ENCODE measurements at regions not wholly inside any gene's neighbourhood (a gene's known extent, or its start where the extent isn't known, plus 50 kb on each side); places are given as distances from the start of the nearest gene placed in this dataset.

DNA sequence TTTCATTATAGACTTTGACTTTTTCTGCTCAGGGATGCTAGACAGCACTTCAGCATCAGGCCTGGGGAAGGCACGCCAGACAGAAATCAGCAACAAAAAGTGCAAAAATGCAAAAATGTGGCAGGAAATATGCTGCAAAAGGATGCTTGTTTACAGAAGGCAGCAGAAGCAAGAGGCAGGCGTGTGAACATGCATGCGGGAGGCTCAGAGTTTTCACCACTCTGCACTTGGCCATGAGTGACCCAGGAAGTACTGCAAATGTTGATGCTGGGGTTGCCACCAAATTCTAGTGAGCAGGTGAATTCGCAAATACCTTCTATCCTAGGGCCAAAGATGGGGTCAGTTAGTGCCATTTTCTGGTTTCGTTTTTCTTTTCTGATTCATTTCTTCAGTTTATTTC lies 55.5 kb upstream of the ALKAL2 start:
- Histone ChIP-seq H3K27ac (ENCODE audit: insufficient read depth, low read length) (no peak overlapping the region), H3K9me3 (ENCODE audit: control insufficient read depth, insufficient read depth, low read depth, low read length) (no peaks in the 10 kb centered on the region), H3K4me3 (replicated peaks in 1 of 4; ENCODE audit: control extremely low read depth in 1 of 4, insufficient read depth in 1 of 4, low read depth in 3 of 4, low read length in 4 of 4) (no peak overlapping the region), H3K4me2 (ENCODE audit: extremely low read depth, insufficient read depth, low read length) (no peak overlapping the region), H4K20me1 (ENCODE audit: control insufficient read depth, extremely low read depth, insufficient read depth, low read length) (no peaks in the 10 kb centered on the region), H2AFZ (ENCODE audit: low read length) (no peak overlapping the region), H3K27me3 (ENCODE audit: control insufficient read depth, insufficient read depth, low read length) (no peaks in the 10 kb centered on the region), H3K79me2 (ENCODE audit: control insufficient read depth, insufficient read depth, low read length) (no peaks in the 10 kb centered on the region), H3K9ac (ENCODE audit: insufficient read depth, low read length) (no peak overlapping the region), H3K36me3 (ENCODE audit: control insufficient read depth, insufficient read depth, low read length) (no peaks in the 10 kb centered on the region), H3K4me1 (ENCODE audit: control insufficient read depth, extremely low read depth, insufficient read depth, low read length) (no peaks in the 10 kb centered on the region)
- TF ChIP-seq, protein P1, sequence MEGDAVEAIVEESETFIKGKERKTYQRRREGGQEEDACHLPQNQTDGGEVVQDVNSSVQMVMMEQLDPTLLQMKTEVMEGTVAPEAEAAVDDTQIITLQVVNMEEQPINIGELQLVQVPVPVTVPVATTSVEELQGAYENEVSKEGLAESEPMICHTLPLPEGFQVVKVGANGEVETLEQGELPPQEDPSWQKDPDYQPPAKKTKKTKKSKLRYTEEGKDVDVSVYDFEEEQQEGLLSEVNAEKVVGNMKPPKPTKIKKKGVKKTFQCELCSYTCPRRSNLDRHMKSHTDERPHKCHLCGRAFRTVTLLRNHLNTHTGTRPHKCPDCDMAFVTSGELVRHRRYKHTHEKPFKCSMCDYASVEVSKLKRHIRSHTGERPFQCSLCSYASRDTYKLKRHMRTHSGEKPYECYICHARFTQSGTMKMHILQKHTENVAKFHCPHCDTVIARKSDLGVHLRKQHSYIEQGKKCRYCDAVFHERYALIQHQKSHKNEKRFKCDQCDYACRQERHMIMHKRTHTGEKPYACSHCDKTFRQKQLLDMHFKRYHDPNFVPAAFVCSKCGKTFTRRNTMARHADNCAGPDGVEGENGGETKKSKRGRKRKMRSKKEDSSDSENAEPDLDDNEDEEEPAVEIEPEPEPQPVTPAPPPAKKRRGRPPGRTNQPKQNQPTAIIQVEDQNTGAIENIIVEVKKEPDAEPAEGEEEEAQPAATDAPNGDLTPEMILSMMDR (conservative IDR thresholded peaks at IDR 0.05 in 1 of 2, IDR thresholded peaks at IDR 0.05 in 1 of 2; ENCODE audit: low read depth in 1 of 2, low read length in 2 of 2): no peak
- no peak for TF ChIP-seq EZH2 (IDR thresholded peaks at IDR 0.05; ENCODE audit: low read length, missing control alignments)
- no peak for DNase-seq (ENCODE audit: low read depth in 2 of 2)

DNA sequence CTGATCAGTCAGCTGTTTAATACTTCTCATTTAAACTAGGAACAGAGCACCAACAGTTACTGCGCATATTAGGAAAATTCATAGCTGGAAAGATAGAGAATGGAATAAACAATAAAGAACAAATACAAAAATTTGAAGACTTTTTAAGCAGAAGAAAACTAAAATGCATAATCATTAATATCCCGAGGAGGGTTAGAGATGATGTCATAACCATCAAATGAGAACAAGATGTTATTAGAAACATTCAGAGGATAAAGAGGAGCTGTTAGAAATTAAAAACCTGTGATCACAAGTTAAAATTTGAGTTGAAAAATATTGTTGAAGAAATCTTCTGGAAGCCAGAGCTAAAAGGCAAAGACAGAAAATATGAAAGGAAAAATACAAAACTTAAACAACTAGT lies 54.0 kb upstream of the ALKAL2 start:
- Histone ChIP-seq H3K36me3 (ENCODE audit: control insufficient read depth, insufficient read depth, low read length) (no peaks in the 10 kb centered on the region), H3K4me3 (replicated peaks in 1 of 4; ENCODE audit: control extremely low read depth in 1 of 4, insufficient read depth in 1 of 4, low read depth in 3 of 4, low read length in 4 of 4) (no peak overlapping the region), H3K27me3 (ENCODE audit: control insufficient read depth, insufficient read depth, low read length) (no peaks in the 10 kb centered on the region), H4K20me1 (ENCODE audit: control insufficient read depth, extremely low read depth, insufficient read depth, low read length) (no peaks in the 10 kb centered on the region), H3K4me2 (ENCODE audit: extremely low read depth, insufficient read depth, low read length) (no peak overlapping the region), H3K9ac (ENCODE audit: insufficient read depth, low read length) (no peak overlapping the region), H2AFZ (ENCODE audit: low read length) (no peak overlapping the region), H3K79me2 (ENCODE audit: control insufficient read depth, insufficient read depth, low read length) (no peaks in the 10 kb centered on the region), H3K27ac (ENCODE audit: insufficient read depth, low read length) (no peak overlapping the region), H3K4me1 (ENCODE audit: control insufficient read depth, extremely low read depth, insufficient read depth, low read length) (no peaks in the 10 kb centered on the region), H3K9me3 (ENCODE audit: control insufficient read depth, insufficient read depth, low read depth, low read length) (no peaks in the 10 kb centered on the region)
- DNase-seq (ENCODE audit: low read depth in 2 of 2): no peak
- TF ChIP-seq, protein P1 (conservative IDR thresholded peaks at IDR 0.05 in 1 of 2, IDR thresholded peaks at IDR 0.05 in 1 of 2; ENCODE audit: low read depth in 1 of 2, low read length in 2 of 2): no peak
- no peak for TF ChIP-seq EZH2 (IDR thresholded peaks at IDR 0.05; ENCODE audit: low read length, missing control alignments)

GRCh38 chr2:341017-341542 lies 53.2 kb upstream of the ALKAL2 start:
- no peaks in the 10 kb centered on the region for H3K36me3 ChIP-seq (ENCODE audit: control insufficient read depth, insufficient read depth, low read length)
- DNase-seq (ENCODE audit: low read depth in 2 of 2): no peak

More at GRCh38 chr2:341017-341542, 53.2 kb upstream of the ALKAL2 start:
- Histone ChIP-seq H3K4me3 (replicated peaks in 1 of 4; ENCODE audit: control extremely low read depth in 1 of 4, insufficient read depth in 1 of 4, low read depth in 3 of 4, low read length in 4 of 4) (no peak overlapping the region), H3K4me2 (ENCODE audit: extremely low read depth, insufficient read depth, low read length) (no peak overlapping the region), H3K9me3 (ENCODE audit: control insufficient read depth, insufficient read depth, low read depth, low read length) (no peaks in the 10 kb centered on the region), H2AFZ (ENCODE audit: low read length) (no peak overlapping the region), H3K9ac (ENCODE audit: insufficient read depth, low read length) (no peak overlapping the region), H3K4me1 (ENCODE audit: control insufficient read depth, extremely low read depth, insufficient read depth, low read length) (no peaks in the 10 kb centered on the region), H4K20me1 (ENCODE audit: control insufficient read depth, extremely low read depth, insufficient read depth, low read length) (no peaks in the 10 kb centered on the region), H3K27ac (ENCODE audit: insufficient read depth, low read length) (no peak overlapping the region), H3K27me3 (ENCODE audit: control insufficient read depth, insufficient read depth, low read length) (no peaks in the 10 kb centered on the region), H3K79me2 (ENCODE audit: control insufficient read depth, insufficient read depth, low read length) (no peaks in the 10 kb centered on the region)
- no peak for TF ChIP-seq EZH2 (IDR thresholded peaks at IDR 0.05; ENCODE audit: low read length, missing control alignments)
- TF ChIP-seq, protein P1 (conservative IDR thresholded peaks at IDR 0.05 in 1 of 2, IDR thresholded peaks at IDR 0.05 in 1 of 2; ENCODE audit: low read depth in 1 of 2, low read length in 2 of 2): no peak
